ENCODE measurements at regions not wholly inside any gene's neighbourhood (a gene's known extent, or its start where the extent isn't known, plus 50 kb on each side); places are given as distances from the start of the nearest gene placed in this dataset.

GRCh38 chr3:181344331-181344730 lies 354.8 kb upstream of the DNAJC19 start:
- no peak for DNase-seq (ENCODE audit: low read depth)
- no peak for TF ChIP-seq CTCF (IDR thresholded peaks at IDR 0.05; ENCODE audit: insufficient read depth, low read length, poor library complexity, severe bottlenecking)
- H3K4me3 ChIP-seq (ENCODE audit: low read depth, low read length), result no peak overlapping the region

GRCh38 chr3:181336597-181336996 lies 347.1 kb upstream of the DNAJC19 start:
- Histone ChIP-seq H3K36me3 (ENCODE audit: control insufficient read depth, insufficient read depth, low read length) (no peaks in the 10 kb centered on the region), H3K27me3 (ENCODE audit: control insufficient read depth, insufficient read depth, low read length) (no peaks in the 10 kb centered on the region), H3K4me3 (ENCODE audit: low read depth, low read length) (no peak overlapping the region)
- no peak for TF ChIP-seq CTCF (IDR thresholded peaks at IDR 0.05; ENCODE audit: insufficient read depth, low read length, poor library complexity, severe bottlenecking)
- no peak for DNase-seq (ENCODE audit: low read depth)

More at GRCh38 chr3:181344331-181344730, 354.8 kb upstream of the DNAJC19 start:
- Histone ChIP-seq H3K27me3 (ENCODE audit: control insufficient read depth, insufficient read depth, low read length) (no peaks in the 10 kb centered on the region), H3K36me3 (ENCODE audit: control insufficient read depth, insufficient read depth, low read length) (no peaks in the 10 kb centered on the region)

- no peak for DNase-seq (ENCODE audit: low read depth)
- Histone ChIP-seq H3K27me3 (ENCODE audit: control insufficient read depth, insufficient read depth, low read length) (no peaks in the 10 kb centered on the region), H3K36me3 (ENCODE audit: control insufficient read depth, insufficient read depth, low read length) (no peaks in the 10 kb centered on the region), H3K4me3 (ENCODE audit: low read depth, low read length) (no peak overlapping the region)
- no peak for TF ChIP-seq CTCF (IDR thresholded peaks at IDR 0.05; ENCODE audit: insufficient read depth, low read length, poor library complexity, severe bottlenecking)
These were observed 343.9 kb upstream of the DNAJC19 start for GRCh38 chr3:181333394-181333793.

GRCh38 chr3:181330821-181331563 lies 341.5 kb upstream of the DNAJC19 start:
- Histone ChIP-seq H3K4me3 (ENCODE audit: low read depth, low read length) (no peak overlapping the region), H3K27me3 (ENCODE audit: control insufficient read depth, insufficient read depth, low read length) (no peaks in the 10 kb centered on the region), H3K36me3 (ENCODE audit: control insufficient read depth, insufficient read depth, low read length) (no peaks in the 10 kb centered on the region)
- no peak for DNase-seq (ENCODE audit: low read depth)
- no peak for TF ChIP-seq CTCF (IDR thresholded peaks at IDR 0.05; ENCODE audit: insufficient read depth, low read length, poor library complexity, severe bottlenecking)

GRCh38 chr3:181330257-181330656 lies 340.7 kb upstream of the DNAJC19 start:
- DNase-seq (ENCODE audit: low read depth), result no peak
- no peak overlapping the region for H3K4me3 ChIP-seq (ENCODE audit: low read depth, low read length)
- H3K27me3 ChIP-seq (ENCODE audit: control insufficient read depth, insufficient read depth, low read length), result no peaks in the 10 kb centered on the region
- H3K36me3 ChIP-seq (ENCODE audit: control insufficient read depth, insufficient read depth, low read length), result no peaks in the 10 kb centered on the region
- no peak for TF ChIP-seq CTCF (IDR thresholded peaks at IDR 0.05; ENCODE audit: insufficient read depth, low read length, poor library complexity, severe bottlenecking)

GRCh38 chr3:181329024-181329423 lies 339.5 kb upstream of the DNAJC19 start:
- no peak for DNase-seq (ENCODE audit: low read depth)
- no peak for TF ChIP-seq CTCF (IDR thresholded peaks at IDR 0.05; ENCODE audit: insufficient read depth, low read length, poor library complexity, severe bottlenecking)
- Histone ChIP-seq H3K4me3 (ENCODE audit: low read depth, low read length) (no peak overlapping the region), H3K36me3 (ENCODE audit: control insufficient read depth, insufficient read depth, low read length) (no peaks in the 10 kb centered on the region), H3K27me3 (ENCODE audit: control insufficient read depth, insufficient read depth, low read length) (no peaks in the 10 kb centered on the region)

Measured in kidney epithelial cell (primary cell).